ENCODE measurements at regions not wholly inside any gene's neighbourhood (a gene's known extent, or its start where the extent isn't known, plus 50 kb on each side); places are given as distances from the start of the nearest gene placed in this dataset.

GRCh38 chr10:85175635-85176034 is 847.2 kb downstream of the CCSER2 start:
- Histone ChIP-seq H3K27me3 (replicated peaks; ENCODE audit: insufficient read depth, low read depth, low read length, poor library complexity) (no peaks in the 10 kb centered on the region), H3K27ac (ENCODE audit: low read depth, low read length, poor library complexity, severe bottlenecking) (no peak overlapping the region), H3K9me3 (ENCODE audit: low read depth, low read length, poor library complexity, severe bottlenecking) (no peaks in the 10 kb centered on the region), H3K36me3 (ENCODE audit: insufficient read depth, low read length, poor library complexity, severe bottlenecking) (no peaks in the 10 kb centered on the region), H3K4me1 (ENCODE audit: insufficient read depth, low read length, poor library complexity, severe bottlenecking) (no peaks in the 10 kb centered on the region), H3K4me3 (ENCODE audit: low read depth, low read length, poor library complexity, severe bottlenecking) (no peak overlapping the region)
- ChIA-PET POLR2A (ENCODE audit: low non-redundant PET) (no interaction called here), CTCF (no interaction called here)
- DNase-seq (ENCODE audit: low spot score) = no peak
- BruUV-seq (replicated peaks) = no TSS peak
- TF ChIP-seq CTCF (conservative IDR thresholded peaks at IDR 0.05; ENCODE audit: low read depth, low read length) (no peak), EZH2 (IDR thresholded peaks at IDR 0.05; ENCODE audit: borderline replicate concordance, low read depth, low read length, poor library complexity, severe bottlenecking) (no peak)
- intact Hi-C loops (cut with micrococcal nuclease; ENCODE audit: unreplicated experiment) = no loop called here

GRCh38 chr10:85177767-85178166 is 849.4 kb downstream of the CCSER2 start:
- intact Hi-C loops (cut with micrococcal nuclease; ENCODE audit: unreplicated experiment) = no loop called here
- H3K36me3 ChIP-seq (ENCODE audit: insufficient read depth, low read length, poor library complexity, severe bottlenecking) = no peaks in the 10 kb centered on the region
- no peaks in the 10 kb centered on the region for H3K4me1 ChIP-seq (ENCODE audit: insufficient read depth, low read length, poor library complexity, severe bottlenecking)
- no peak overlapping the region for H3K4me3 ChIP-seq (ENCODE audit: low read depth, low read length, poor library complexity, severe bottlenecking)
- POLR2A ChIA-PET (ENCODE audit: low non-redundant PET) = no interaction called here
- no TSS peak for BruUV-seq (replicated peaks)
- H3K9me3 ChIP-seq (ENCODE audit: low read depth, low read length, poor library complexity, severe bottlenecking) = no peaks in the 10 kb centered on the region
- TF ChIP-seq CTCF (conservative IDR thresholded peaks at IDR 0.05; ENCODE audit: low read depth, low read length) (no peak), EZH2 (IDR thresholded peaks at IDR 0.05; ENCODE audit: borderline replicate concordance, low read depth, low read length, poor library complexity, severe bottlenecking) (no peak)
- no peak for DNase-seq (ENCODE audit: low spot score)
- no peaks in the 10 kb centered on the region for H3K27me3 ChIP-seq (replicated peaks; ENCODE audit: insufficient read depth, low read depth, low read length, poor library complexity)
- no peak overlapping the region for H3K27ac ChIP-seq (ENCODE audit: low read depth, low read length, poor library complexity, severe bottlenecking)
- CTCF ChIA-PET = no interaction called here

- Histone ChIP-seq H3K27me3 (replicated peaks; ENCODE audit: insufficient read depth, low read depth, low read length, poor library complexity) (no peaks in the 10 kb centered on the region), H3K27ac (ENCODE audit: low read depth, low read length, poor library complexity, severe bottlenecking) (no peak overlapping the region), H3K9me3 (ENCODE audit: low read depth, low read length, poor library complexity, severe bottlenecking) (no peaks in the 10 kb centered on the region), H3K4me3 (ENCODE audit: low read depth, low read length, poor library complexity, severe bottlenecking) (no peak overlapping the region), H3K4me1 (ENCODE audit: insufficient read depth, low read length, poor library complexity, severe bottlenecking) (no peaks in the 10 kb centered on the region), H3K36me3 (ENCODE audit: insufficient read depth, low read length, poor library complexity, severe bottlenecking) (no peaks in the 10 kb centered on the region)
- no peak for DNase-seq (ENCODE audit: low spot score)
- ChIA-PET CTCF (no interaction called here), POLR2A (ENCODE audit: low non-redundant PET) (no interaction called here)
- no peak for TF ChIP-seq CTCF (conservative IDR thresholded peaks at IDR 0.05; ENCODE audit: low read depth, low read length)
- no peak for TF ChIP-seq EZH2 (IDR thresholded peaks at IDR 0.05; ENCODE audit: borderline replicate concordance, low read depth, low read length, poor library complexity, severe bottlenecking)
- intact Hi-C loops (cut with micrococcal nuclease; ENCODE audit: unreplicated experiment) = no loop called here
- no TSS peak for BruUV-seq (replicated peaks)
Observed at GRCh38 chr10:85187047-85187446, 858.7 kb downstream of the CCSER2 start.
